Right renal pelvis (tissue), 4 donors: ENCODE measurements at regions not wholly inside any gene's neighbourhood (a gene's known extent, or its start where the extent isn't known, plus 50 kb on each side); places are given as distances from the start of the nearest gene placed in this dataset.
A peak's percentile ranks its signal among the peaks of the same experiment; 100 is the strongest.
"Not testable (repeated sequence)": the region's sequence is repeated elsewhere in the genome, so short reads cannot be mapped to it uniquely, and the experiment has no call there.

Experiments
- DNase-seq, 4 donors: peaks; one replicate each; pipeline ENCODE4 v3.0.0-alpha.2; 2013; ENCODE audit warnings: low read depth in 4 of 4, low spot score in 3 of 4, missing footprints in 1 of 4

- no peak for DNase-seq
Measured at GRCh38 chr6:28824793-28825731, 98.7 kb downstream of the TRIM27 start.

GRCh38 chr6:28825732-28826293 lies 98.0 kb downstream of the TRIM27 start:
- DNase-seq, result no peak

GRCh38 chr6:28831683-28832082 lies 92.1 kb downstream of the TRIM27 start:
- DNase-seq, result not testable (repeated sequence)

GRCh38 chr6:28836703-28837102 lies 87.1 kb downstream of the TRIM27 start:
- not testable (repeated sequence) for DNase-seq

- peak in 3 of 4 donors; percentile 69 to 74 (median 73) for DNase-seq
Measured at GRCh38 chr6:28838289-28838633, 85.5 kb downstream of the TRIM27 start.

- DNase-seq, result peak; percentile 59 to 76 (median 64)
Measured at GRCh38 chr6:28838634-28839442, 84.9 kb downstream of the TRIM27 start.

- no peak for DNase-seq
Measured at GRCh38 chr6:28839443-28840120, 84.2 kb downstream of the TRIM27 start.

GRCh38 chr6:28841290-28841689 lies 82.5 kb downstream of the TRIM27 start:
- DNase-seq, result no peak

GRCh38 chr6:28848756-28849155 lies 75.0 kb downstream of the TRIM27 start:
- not testable (repeated sequence) for DNase-seq
